Suprapubic skin (tissue), 4 donors: ENCODE measurements at regions not wholly inside any gene's neighbourhood (a gene's known extent, or its start where the extent isn't known, plus 50 kb on each side); places are given as distances from the start of the nearest gene placed in this dataset.
"Not testable (repeated sequence)": the region's sequence is repeated elsewhere in the genome, so short reads cannot be mapped to it uniquely, and the experiment has no call there.

Experiments
- DNase-seq, 2 donors: peaks; one replicate each; pipeline ENCODE4 v3.0.0-alpha.2; 2019; ENCODE audit warnings: low spot score in 2 of 2
- H3K27ac ChIP-seq: fragments of 200-600 bp; sonication (generic); one replicate; pipeline ENCODE4 v1.5.1; 2019
- H3K27me3 ChIP-seq: fragments of 200-600 bp; sonication (generic); one replicate; pipeline ENCODE4 v1.5.1; 2019
- H3K36me3 ChIP-seq: fragments of 200-600 bp; sonication (generic); one replicate; pipeline ENCODE4 v1.5.1; 2019
- H3K4me1 ChIP-seq: fragments of 200-600 bp; sonication (generic); one replicate; pipeline ENCODE4 v1.5.1; 2019
- H3K4me3 ChIP-seq: fragments of 200-600 bp; sonication (generic); one replicate; pipeline ENCODE4 v1.5.1; 2019; ENCODE audit warnings: mild to moderate bottlenecking
- H3K9me3 ChIP-seq: fragments of 200-600 bp; sonication (generic); one replicate; pipeline ENCODE4 v1.5.1; 2019
- EP300 ChIP-seq: sonication (generic); formaldehyde crosslinking; IDR thresholded peaks from one replicate; pipeline ENCODE4 v1.6.1; 2017; ENCODE audit warnings: antibody characterized with exemption
- POLR2A ChIP-seq, 2 donors: fragments of 450-650 bp; IDR thresholded peaks; one replicate each; pipeline ENCODE4 v1.6.1; 2017; ENCODE audit warnings: antibody characterized with exemption in 2 of 2, mild to moderate bottlenecking in 2 of 2, moderate library complexity in 2 of 2
- POLR2AphosphoS5 ChIP-seq, 3 donors: sonication (generic); formaldehyde crosslinking; IDR thresholded peaks; one replicate each; pipeline ENCODE4 v1.6.1; 2017; ENCODE audit warnings: antibody characterized with exemption in 3 of 3
- WGBS: methylation state at CpG from one replicate; pipeline ENCODE4 v1.1.5; 2018; 5-methylcytosine and 5-hydroxymethylcytosine counted together
- TF ChIP-seq, protein P1 (sequence below), 2 donors: fragments of 200-600 bp in 1 of 2; fragments of 450-650 bp in 1 of 2; sonication (generic) in 1 of 2; IDR thresholded peaks; one replicate each; pipeline ENCODE4 v1.5.1; 2016 to 2019; ENCODE audit warnings: antibody characterized with exemption in 2 of 2, mild to moderate bottlenecking in 1 of 2, moderate library complexity in 1 of 2

DNA sequence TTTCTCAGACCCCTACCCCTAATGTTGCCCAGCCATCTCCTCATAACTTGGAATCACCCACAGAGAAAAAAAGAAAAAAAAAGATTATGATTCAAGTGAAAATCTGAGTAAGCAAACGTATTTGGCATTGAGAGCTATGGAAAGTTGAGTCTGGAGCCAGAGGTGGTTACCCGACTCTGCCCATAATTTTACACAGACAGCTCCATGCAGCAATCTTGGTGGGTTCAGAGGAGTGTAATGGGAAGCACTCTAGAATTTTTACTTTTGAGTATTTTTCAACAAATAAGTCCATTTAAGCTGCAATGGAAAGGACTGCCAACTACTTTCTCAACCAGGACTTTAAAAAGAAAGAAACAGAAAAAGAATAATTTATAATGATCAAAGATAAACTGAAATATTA is 62.7 kb downstream of the ZC3H11B start:
- H3K27ac ChIP-seq = no peak overlapping the region
- no peak for DNase-seq
- H3K27me3 ChIP-seq = no peaks in the 10 kb centered on the region
- H3K4me3 ChIP-seq = no peak overlapping the region
- TF ChIP-seq EP300 = no peak
- no peak for TF ChIP-seq POLR2A (IDR thresholded peaks at IDR 0.05)
- no peak for TF ChIP-seq POLR2AphosphoS5 (IDR thresholded peaks at IDR 0.05)
- TF ChIP-seq, protein P1, sequence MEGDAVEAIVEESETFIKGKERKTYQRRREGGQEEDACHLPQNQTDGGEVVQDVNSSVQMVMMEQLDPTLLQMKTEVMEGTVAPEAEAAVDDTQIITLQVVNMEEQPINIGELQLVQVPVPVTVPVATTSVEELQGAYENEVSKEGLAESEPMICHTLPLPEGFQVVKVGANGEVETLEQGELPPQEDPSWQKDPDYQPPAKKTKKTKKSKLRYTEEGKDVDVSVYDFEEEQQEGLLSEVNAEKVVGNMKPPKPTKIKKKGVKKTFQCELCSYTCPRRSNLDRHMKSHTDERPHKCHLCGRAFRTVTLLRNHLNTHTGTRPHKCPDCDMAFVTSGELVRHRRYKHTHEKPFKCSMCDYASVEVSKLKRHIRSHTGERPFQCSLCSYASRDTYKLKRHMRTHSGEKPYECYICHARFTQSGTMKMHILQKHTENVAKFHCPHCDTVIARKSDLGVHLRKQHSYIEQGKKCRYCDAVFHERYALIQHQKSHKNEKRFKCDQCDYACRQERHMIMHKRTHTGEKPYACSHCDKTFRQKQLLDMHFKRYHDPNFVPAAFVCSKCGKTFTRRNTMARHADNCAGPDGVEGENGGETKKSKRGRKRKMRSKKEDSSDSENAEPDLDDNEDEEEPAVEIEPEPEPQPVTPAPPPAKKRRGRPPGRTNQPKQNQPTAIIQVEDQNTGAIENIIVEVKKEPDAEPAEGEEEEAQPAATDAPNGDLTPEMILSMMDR (IDR thresholded peaks at IDR 0.05) = no peak
- no peaks in the 10 kb centered on the region for H3K36me3 ChIP-seq
- no peaks in the 10 kb centered on the region for H3K9me3 ChIP-seq
- WGBS = 50% methylated on average over 2 of the region's 2 CpGs
- peaks cover 2% of the 10 kb centered on the region for H3K4me1 ChIP-seq

DNA sequence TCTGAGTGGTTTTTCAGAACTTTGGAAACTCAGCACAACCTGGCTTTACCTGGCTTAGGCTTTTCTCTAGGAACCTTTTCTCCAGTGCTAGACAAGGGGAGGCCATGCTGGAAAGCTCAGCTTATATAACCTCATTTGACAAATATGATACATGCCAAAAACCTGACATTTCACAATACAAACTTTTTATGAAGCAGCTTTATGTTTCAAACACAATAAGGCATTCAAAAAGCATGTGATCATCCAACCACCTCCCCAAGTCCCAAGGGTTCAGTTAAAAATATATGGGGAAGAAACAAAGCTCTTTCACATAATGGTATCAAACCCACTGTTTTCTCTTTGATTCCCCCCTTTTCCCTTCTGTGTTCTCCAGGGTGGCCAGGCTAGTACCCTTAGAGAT is 63.7 kb downstream of the ZC3H11B start:
- Histone ChIP-seq H3K27me3 (no peaks in the 10 kb centered on the region), H3K4me1 (no peaks in the 10 kb centered on the region), H3K27ac (no peak overlapping the region), H3K36me3 (no peaks in the 10 kb centered on the region), H3K9me3 (no peaks in the 10 kb centered on the region), H3K4me3 (no peak overlapping the region)
- no peak for DNase-seq
- TF ChIP-seq POLR2AphosphoS5 (IDR thresholded peaks at IDR 0.05) (no peak), EP300 (no peak), POLR2A (IDR thresholded peaks at IDR 0.05) (no peak)
- TF ChIP-seq, protein P1 (IDR thresholded peaks at IDR 0.05) = no peak

DNA sequence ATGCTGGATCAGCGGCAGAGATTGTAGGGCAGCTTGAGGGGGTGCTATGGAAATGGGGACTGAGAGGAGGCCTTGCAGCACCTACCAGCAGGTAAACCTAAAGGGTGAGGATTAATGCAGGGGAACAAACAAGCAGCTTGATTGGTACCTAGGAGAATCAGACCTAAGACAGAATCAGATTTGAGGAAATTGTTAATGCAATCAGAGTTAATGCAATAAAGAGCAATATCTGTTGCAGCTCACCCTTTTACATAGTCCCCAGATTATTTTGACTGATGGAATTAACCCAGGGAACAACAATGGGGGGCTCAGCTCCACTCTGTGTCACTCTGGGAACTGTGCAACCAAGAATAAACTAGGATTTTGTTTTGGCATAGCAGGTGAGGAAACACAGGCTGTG is 64.5 kb downstream of the ZC3H11B start:
- H3K4me3 ChIP-seq = no peak overlapping the region
- TF ChIP-seq EP300 (no peak), POLR2A (IDR thresholded peaks at IDR 0.05) (no peak), POLR2AphosphoS5 (IDR thresholded peaks at IDR 0.05) (no peak)
- TF ChIP-seq, protein P1 (IDR thresholded peaks at IDR 0.05) = no peak
- no peaks in the 10 kb centered on the region for H3K9me3 ChIP-seq
- H3K4me1 ChIP-seq = no peaks in the 10 kb centered on the region
- no peaks in the 10 kb centered on the region for H3K27me3 ChIP-seq
- 100% methylated on average over 1 of the region's 1 CpG for WGBS
- H3K36me3 ChIP-seq = no peaks in the 10 kb centered on the region
- no peak overlapping the region for H3K27ac ChIP-seq
- no peak for DNase-seq

DNA sequence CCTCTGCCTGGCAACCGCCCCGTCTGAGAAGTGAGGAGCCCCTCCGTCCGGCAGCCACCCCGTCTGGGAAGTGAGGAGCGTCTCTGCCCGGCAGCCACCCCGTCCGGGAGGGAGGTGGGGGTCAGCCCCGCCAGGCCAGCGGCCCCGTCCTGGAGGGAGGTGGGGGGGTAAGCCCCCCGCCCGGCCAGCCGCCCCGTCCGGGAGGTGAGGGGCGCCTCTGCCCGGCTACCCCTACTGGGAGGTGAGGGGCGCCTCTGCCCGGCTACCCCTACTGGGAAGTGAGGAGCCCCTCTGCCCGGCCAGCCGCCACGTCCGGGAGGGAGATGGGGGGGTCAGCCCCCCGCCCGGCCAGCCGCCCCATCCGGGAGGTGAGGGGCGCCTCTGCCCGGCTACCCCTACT is 67.1 kb downstream of the ZC3H11B start:
- not testable (repeated sequence) for H3K4me1 ChIP-seq, H3K4me3 ChIP-seq, H3K27ac ChIP-seq, H3K9me3 ChIP-seq, DNase-seq, H3K27me3 ChIP-seq, H3K36me3 ChIP-seq
- 100% methylated on average over 1 of the region's 31 CpGs for WGBS

DNA sequence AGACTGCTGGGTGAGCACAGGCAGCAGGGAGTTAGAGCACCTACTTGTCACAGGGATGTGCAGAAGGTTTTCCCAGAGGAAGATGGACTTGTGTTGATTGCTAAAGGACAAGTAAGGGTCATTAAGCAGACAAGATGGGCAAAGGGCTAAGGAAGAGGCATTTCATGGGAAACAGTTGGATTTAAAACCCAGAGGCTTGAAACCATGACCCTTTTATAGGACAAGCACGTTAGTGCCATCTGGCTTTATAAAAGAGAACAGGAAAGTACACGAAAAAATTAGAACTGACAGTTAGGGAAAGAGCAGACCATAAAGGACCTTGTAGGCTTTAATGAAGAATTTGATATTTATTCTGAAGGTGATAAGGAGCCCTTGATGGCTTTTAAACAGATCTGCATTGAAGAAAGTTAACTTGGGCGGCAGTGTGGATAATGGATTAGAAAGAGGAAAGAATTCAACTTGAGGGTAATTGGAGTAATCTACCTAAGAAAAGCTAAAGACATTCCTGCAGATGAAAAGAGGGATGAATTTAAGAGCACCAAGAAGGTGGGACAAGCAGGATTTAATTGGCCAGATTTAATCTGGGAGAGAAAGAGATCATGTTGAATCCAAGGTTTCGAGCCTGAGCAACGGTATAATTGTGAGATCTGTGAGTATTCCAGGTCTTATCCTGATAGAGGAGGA is 68.6 kb downstream of the ZC3H11B start:
- H3K4me3 ChIP-seq = no peak overlapping the region
- TF ChIP-seq, protein P1 (IDR thresholded peaks at IDR 0.05) = no peak
- TF ChIP-seq POLR2A (IDR thresholded peaks at IDR 0.05) (no peak), POLR2AphosphoS5 (IDR thresholded peaks at IDR 0.05) (no peak), EP300 (no peak)
- no peak overlapping the region for H3K27ac ChIP-seq
- 67% methylated on average over 5 of the region's 5 CpGs for WGBS
- no peaks in the 10 kb centered on the region for H3K4me1 ChIP-seq
- no peaks in the 10 kb centered on the region for H3K27me3 ChIP-seq
- H3K9me3 ChIP-seq = no peaks in the 10 kb centered on the region
- no peaks in the 10 kb centered on the region for H3K36me3 ChIP-seq
- no peak for DNase-seq
